GM18520 (cell line): ENCODE measurements at regions not wholly inside any gene's neighbourhood (a gene's known extent, or its start where the extent isn't known, plus 50 kb on each side); places are given as distances from the start of the nearest gene placed in this dataset.
"Not testable (repeated sequence)": the region's sequence is repeated elsewhere in the genome, so short reads cannot be mapped to it uniquely, and the experiment has no call there.

ENCODE experiments used
- ATAC-seq: cut with Tn5 transposase; IDR thresholded peaks from one replicate; pipeline ENCODE4 v1.9.1; 2021; ENCODE audit not compliant: unreplicated experiment

- ATAC-seq = no peak
Observed at GRCh38 chr5:37971483-37972024, 131.7 kb upstream of the GDNF start.

DNA sequence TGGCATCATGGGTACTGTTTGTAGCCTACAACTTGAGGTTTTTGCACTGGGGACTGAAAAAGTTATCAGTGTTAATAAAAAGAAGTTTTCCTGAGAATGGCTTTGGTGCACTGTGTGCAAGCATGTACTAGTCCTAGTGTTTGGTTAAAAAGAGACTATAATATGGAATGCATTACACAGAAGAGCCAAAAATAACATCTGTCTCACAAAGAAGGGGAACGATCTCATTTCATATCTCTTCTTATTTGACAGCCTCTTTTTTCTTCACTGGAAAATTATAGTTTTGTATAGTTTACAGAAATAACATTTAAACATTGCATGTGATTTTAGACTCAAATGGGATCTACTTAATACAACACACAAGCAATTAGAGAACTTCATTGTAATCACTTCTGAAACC lies 127.0 kb upstream of the GDNF start:
- no peak for ATAC-seq

DNA sequence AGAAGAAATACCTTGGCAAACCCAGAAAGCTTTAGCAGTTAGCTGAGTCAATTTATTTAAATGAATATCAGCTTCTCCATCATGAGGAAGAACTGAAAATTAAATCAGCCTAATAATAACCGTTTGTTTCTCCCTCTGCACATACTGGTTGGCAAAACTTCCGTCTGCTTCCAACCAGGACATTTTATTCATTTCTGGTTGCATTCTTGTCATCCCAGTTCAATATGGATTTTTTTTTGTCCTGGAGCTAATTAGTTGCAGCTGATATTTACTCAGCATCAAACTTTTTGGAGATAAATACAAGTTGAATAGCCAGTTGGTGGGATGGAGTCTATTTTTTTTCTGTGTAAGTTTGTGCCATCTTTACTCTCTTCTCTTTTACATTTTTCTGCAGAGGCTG lies 126.5 kb upstream of the GDNF start:
- no peak for ATAC-seq

DNA sequence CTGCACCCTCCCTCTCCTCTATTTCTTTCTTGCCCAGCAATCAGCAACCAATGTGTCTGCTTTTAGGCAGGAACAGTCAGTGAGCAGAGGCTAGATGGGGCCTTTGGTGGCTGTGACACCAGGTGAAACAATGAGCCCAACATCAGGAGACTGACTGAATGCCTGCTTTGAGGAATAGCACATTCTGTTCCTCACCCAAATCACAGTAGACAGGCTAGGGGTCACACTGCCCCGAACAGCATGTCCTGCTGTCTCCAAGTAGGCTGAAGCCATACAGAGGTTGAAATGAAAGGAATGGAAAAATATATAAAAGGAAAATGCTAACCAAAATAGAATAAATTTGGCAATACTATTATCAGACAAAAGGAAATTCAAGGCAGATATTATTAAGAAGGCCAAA lies 122.5 kb upstream of the GDNF start:
- ATAC-seq = no peak

GRCh38 chr5:37957218-37957617 lies 117.4 kb upstream of the GDNF start:
- ATAC-seq = no peak

DNA sequence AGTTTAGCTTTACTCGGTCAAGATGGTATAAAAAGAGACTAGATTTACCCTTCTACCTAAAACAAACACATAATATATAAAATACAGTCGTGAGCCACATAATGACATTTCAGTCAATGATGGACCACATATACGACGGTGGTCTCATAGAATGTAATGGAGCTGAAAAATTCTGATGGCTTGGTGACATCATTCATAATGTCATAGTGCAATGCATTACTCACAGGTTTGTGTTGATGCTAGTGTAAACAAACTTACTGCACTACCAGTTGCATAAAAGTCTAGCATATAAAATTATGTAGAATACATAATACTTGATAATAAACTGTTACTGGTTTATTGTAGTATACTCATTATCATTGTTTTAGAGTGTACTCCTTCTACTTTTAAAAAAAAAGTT lies 115.9 kb upstream of the GDNF start:
- no peak for ATAC-seq

GRCh38 chr5:37954561-37954960 lies 114.7 kb upstream of the GDNF start:
- ATAC-seq = no peak

DNA sequence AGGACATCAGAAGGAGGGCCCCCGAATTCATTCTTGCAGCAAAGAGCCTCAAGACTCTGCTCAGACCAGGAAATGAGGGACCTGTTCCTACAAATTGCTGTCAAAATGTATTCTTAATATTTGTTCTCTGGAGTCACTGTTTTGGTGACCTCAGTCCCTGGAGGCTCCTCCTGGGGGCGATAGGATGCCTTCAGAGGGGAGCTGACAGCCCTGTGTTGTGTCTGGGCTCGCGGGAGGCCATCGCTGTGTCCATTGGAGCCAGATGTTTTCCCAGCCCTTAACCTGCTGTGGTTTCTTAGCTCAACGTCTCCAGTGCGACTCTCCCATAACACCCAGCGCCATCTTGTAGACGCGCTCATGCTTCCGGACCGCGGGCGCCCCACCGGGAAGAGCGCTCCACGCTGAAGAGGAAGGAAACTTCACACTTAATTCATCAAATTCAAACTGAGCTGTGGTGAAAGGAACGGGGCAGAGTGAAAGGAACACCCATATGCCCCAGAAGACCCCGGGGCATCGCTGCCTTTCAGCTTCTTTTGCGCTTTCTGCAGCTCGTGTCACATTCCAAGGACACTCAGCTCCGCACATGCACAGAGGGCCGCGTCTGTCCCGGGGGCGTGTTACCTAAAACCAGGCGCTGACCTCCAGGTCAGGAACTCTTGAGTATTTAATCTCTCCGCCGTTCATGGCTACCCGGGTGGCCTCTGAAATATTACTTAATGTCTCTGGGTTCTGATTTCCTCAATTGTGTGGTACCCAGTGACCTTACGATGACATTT lies 112.3 kb upstream of the GDNF start:
- ATAC-seq = no peak

- no peak for ATAC-seq
Observed at GRCh38 chr5:37950436-37950835, 110.6 kb upstream of the GDNF start.

DNA sequence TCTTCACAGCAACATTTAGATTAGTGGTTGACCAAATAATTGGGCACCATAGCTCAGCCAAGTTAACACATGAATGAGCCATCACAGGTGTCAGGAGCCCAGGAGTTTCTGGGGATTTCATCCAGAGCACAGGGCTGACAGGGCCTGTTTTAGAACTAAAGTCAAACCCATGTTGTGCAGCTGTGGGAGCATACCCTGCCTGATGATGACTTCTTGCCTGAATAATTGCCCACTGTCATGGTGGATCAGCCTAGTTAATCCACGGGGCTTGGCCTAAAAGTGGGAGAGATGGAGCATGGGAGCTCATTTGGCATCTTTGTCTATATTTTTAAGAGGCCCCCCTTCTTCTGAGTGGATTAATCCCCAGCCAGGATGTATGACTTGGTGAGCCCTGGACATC lies 105.6 kb upstream of the GDNF start:
- ATAC-seq = no peak

GRCh38 chr5:37943136-37943535 lies 103.3 kb upstream of the GDNF start:
- not testable (repeated sequence) for ATAC-seq

DNA sequence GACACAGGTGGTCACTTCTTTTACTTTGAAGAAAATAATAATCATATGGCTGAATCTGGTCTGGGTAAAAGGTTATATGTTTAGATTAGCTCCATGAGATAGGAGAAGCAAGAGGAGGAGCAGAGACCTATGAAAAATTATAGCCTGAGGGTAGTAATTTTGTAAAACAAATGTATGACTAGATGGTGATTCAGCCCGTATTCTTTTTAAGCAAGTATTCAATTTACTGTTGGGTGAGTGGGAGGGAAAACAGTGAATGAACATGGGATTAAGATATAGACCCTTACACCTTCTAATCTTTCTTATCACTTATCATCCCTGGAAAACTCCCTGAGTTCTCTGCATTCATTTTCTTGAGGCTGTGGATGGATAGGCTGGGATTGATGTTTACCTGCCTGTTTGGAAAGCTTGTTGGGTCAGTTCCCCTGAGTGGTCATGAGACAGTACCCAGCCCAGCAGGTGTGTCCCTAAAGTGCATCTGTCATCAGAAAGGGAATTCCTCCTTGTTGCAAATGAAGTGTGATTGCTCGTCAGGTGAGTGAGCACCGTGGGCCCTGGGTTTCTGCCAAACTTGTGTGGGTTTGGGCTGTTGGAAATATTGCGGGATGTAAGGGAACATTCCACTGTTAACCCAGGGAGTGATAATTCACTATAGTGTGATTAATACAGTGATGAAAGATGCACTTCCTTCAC lies 101.2 kb upstream of the GDNF start:
- ATAC-seq = no peak

DNA sequence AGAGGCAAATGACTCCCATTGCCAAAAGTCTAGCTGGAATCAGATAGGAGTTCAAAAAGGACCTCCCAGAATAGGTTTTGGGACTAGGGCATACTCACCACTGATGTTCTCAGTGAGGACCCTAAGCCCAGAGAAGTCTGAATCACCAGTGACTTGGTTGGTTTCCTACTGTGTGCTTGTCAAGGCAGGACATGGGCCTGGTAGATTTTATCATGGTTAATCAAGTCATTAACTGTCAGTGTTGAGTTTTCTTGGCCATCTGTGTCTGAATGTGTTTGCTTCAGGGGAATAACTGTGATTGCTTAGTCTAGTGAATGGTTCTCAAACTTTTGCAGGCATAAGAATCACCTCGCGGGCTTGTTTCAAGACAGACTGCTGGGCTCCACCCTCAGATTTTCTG lies 99.0 kb upstream of the GDNF start:
- no peak for ATAC-seq

DNA sequence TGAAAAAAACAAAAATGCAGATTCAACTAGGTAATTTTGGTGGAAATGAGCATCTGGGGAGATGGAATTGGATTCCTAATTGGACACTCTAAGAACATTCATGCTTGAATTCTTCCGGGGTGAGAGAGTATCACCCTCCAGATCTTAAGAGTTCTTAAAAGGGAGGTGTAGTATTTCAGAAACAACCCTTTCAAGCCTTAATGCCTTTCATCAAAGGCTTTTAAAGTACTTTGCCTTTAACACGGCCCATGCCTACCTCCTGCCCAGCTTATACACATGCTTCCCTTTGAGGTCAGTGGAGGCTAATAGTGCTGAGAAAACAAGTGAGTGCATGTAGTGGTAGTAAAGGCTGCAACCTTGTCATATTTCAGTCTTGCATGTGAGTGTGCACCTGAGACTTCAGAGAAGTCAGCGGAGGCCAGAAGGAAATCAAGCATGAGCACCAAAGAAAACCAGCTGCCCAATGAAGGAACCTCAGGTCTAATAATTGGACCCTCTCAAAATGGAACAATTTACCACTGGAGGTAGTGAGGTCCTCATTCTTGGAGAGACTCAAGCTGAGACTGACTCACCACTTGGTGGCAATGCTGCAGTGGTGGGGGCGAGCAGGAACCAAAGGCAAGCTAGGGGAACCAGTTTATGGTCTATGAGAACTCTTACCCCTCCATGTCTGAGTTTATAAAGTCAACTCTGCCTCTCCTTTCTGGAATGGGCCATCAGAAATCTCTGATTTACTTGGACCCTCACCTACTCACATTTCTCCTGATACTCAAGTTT lies 98.4 kb upstream of the GDNF start:
- no peak for ATAC-seq

DNA sequence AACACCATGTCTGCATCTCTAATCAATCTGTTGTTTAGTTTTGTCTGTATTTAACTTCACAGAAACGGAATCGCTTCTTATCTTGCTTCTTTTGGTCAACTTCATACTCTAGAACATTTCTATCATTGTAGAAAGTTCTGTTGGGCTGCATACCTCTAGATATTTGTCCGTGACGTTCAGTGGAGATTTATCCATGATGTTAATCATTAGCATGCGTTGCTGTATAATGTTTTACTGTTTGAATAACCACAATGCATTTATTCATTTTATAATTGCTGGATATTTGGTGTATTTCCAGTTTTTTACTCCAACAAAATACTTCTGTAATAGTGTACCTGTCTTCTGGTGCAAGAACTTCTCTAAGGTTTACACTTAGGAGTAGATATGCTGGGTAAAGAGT lies 96.2 kb upstream of the GDNF start:
- ATAC-seq = no peak

DNA sequence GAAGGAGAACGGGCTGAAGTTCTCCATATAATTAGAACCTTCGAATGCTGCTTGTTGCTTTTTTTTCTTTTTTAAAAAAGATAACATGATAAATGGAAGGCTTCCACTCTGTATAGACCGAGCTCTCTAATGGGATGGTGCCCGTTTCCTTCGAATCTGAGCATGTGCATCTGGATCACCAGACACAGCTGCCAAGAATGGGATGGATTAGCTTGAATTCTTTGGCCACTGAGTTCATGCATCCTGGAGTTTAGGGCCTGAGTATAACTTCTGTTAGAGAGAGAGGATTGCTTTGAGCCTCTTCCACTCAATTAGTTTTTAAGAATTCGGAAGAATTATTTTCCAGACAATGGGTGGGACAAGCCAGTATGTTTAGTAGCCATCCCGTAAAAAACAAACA lies 93.7 kb upstream of the GDNF start:
- ATAC-seq = no peak

GRCh38 chr5:37932450-37932849 lies 92.6 kb upstream of the GDNF start:
- no peak for ATAC-seq

- no peak for ATAC-seq
Observed at GRCh38 chr5:37931541-37931940, 91.7 kb upstream of the GDNF start.

DNA sequence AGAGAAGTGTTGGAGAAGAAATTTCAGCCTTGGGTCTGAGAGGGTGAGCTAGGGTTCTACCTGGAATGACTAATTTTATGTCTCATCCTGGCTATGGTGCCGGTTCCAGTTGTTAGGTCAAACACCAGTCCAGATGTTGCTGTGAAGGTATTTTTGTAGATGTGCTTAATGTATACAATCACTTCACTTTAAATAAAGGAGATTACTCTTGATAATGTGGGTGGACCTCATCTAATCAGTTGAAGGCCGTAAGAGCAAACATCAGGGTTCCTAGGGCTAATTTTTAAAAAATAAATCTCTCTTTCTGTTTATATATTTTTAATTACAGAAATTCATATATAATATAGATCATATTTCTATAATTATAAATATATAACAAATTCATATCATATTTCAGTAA lies 90.5 kb upstream of the GDNF start:
- no peak for ATAC-seq

GRCh38 chr5:37929791-37930190 lies 90.0 kb upstream of the GDNF start:
- ATAC-seq = no peak

DNA sequence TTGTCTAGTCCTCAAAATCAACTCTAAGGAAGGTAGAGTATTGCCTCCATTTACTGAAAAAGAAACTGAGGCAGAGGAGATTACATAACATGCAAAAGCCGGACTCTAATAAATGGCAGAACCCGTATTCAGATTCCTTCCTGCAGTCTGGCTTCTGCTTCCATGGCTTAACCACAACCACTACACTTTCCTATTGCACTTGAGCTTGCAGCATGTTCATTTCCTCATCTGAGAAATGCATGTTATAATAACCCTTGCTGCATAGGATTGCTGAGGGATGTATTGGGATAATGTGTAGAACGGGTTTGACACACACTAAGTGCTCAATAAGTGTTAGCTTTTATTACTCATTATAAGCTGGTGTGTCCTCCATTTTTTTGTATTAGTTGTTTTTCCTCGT lies 87.9 kb upstream of the GDNF start:
- ATAC-seq = not testable (repeated sequence)

GRCh38 chr5:37926732-37927131 lies 86.9 kb upstream of the GDNF start:
- no peak for ATAC-seq
